Activated CD8-positive, alpha-beta memory T cell treated with anti-CD3 and anti-CD28 coated beads for 4 hours (primary cell): ENCODE measurements at regions not wholly inside any gene's neighbourhood (a gene's known extent, or its start where the extent isn't known, plus 50 kb on each side); places are given as distances from the start of the nearest gene placed in this dataset.

Experiments
- DNase-seq, 2 donors: peaks; one replicate each; pipeline ENCODE4 v3.0.0-alpha.2; 2020; ENCODE audit warnings: low read depth in 2 of 2

DNA sequence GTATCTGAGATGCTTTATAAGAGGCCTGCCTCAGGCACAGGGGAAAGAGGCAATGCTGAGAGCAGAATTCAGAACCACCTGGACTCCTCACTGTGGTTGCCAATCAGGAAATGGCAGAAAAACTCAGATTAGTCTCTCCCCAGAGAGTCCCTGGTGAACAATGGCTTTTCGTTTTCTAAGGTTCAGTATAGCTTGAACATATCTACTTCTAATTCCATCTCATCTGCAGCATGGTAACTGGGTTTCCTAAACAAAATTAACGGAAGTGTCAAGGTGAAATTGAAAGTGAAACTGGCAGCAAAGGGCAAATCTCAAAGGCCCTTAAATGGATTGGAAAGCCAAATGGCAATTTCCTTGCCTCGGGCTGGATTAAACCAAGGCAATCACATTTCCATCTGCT is 480.2 kb upstream of the ACVR2A start:
- no peak for DNase-seq

DNA sequence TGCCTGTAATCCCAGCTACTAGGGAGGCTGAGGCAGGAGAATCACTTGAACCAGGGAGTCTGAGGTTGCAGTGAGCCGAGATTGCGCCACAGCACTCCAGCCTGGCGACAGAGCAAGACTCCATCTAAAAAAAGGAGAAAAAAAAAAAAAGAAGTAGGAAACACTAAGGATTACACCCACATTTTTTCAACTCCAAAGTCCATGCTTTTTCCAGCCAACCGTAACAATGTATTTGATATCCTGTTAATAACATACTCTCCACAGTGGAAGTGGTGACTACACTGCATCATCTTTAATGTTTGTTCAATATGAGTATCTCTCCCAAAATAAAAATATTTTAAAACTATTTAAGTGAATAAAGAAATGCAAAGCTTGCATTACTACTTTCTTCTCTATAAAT is 481.6 kb upstream of the ACVR2A start:
- no peak for DNase-seq

DNA sequence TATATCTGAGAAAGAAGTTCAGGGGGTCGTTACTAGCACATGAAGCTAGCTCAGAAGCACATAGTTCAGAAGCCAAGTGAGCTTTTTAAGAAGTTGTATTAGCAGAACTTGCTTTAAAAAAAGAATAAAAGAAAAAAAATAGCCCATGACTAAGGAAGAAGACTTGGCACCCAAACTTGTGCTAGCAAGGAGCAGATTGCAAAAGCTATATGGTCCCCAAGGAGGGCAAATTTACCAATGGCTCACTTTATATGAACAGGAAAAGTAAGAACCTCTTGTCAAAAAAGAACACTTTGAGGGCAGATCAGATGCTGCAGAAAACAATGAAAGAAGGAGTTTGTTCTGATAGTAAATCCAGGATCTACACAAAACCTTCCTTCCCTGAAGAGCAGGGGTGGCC is 486.5 kb upstream of the ACVR2A start:
- DNase-seq: no peak

DNA sequence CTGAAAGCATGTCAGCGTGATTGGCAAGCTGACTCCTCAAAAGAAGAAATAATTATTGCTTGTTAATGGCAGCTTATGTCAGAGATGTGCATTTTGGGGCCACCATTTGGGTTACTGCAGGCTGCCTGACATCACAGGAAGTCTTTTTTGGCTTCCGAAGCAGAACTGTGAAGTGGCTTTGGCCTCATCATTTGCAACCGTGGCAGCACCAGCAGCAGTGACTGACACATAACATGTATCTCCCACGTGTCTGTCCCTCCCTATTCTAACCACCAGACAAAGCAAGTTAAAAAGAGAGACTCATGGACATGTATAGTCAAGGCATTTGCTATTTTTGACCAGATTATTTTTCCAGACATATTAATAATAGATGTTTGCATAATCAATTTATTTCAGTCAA is 488.7 kb upstream of the ACVR2A start:
- DNase-seq: no peak

DNA sequence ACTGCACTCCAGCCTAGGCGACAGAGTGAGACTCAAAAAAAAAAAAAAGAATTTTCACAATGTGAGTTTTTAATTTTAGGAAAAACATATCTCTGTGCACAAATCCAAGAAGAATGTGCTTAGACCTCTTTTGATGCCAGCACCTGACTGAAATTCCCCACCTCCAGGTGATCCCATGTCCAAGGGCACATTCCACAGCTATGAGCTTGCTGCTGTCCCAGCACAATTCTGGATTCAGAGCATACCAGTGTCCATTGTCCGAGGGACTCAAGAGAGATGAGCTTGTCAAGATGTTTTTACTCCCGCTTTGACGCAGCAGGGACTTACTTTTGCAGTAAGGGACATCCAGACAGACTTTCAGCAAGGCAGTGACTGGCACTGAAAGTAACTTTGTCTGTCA is 489.1 kb upstream of the ACVR2A start:
- no peak for DNase-seq

DNA sequence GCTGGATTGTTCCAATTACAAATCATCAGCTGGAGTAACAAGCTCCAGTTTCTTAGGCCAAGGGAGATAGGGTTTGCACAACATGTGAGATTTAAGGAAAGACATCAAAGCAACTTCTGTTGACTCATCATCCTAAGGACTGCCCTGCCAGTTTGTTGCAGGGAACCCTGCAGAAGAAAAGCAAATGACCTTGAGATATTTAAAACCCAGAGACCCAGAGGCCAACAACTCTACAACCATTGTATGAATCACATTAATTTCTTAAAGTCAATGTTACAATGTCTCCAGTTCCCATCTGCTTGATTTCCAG is 491.8 kb upstream of the ACVR2A start:
- no peak for DNase-seq

DNA sequence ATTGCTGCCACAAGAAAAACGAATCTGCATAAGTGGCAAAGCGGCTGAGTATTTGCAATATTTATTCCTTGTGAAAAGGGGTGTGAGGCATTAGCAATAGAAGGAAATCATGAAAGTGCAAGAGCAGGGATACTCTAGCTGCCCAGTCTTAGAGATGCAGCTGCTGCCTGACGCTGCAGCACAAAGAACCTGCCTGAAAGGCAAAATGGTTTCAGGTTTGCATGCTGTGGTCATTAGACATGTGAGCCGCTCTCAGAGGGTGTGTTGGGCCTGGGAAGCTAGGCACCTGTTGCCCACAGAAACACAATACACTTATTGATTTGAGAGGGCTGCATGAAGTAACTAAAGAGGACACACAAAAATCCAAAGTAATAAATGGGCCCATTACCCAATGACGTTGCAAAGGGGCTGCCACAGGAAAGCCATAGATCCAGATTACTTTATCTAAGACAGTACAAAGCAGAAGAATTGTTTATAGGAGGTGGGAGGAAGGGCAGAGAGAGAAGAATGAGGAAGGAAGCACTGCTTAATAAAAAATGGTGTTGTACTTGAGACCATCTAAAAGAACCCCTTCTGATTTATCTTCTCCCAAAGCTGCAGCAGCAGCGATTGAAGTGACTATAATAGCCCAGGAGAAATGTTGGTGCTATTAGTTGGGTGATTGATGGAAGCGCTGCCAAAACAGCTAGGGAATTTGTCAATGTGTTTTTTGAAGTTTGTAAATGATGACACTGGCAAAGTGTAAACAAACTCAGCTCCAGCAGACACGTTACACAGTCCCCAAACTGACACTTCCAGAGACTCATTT is 492.4 kb upstream of the ACVR2A start:
- no peak for DNase-seq

DNA sequence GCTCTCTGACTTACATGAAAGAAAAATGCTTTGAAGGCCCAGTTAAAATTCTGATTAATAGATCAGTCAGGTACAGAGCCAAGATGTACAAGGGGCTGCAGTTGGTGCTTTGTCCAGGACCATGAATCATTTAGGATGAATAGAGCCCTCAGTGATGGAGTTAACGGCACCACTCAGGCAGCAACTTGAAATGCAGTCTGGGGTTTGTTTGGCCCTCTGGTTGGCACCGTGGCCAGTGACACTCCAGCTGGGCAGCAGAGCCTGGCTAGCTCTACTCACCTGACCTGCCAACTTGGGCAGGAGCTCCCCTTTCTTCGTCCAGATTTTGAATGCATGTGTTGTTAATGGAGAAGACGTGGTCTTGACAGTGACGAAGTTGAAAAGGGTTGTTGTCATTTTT is 493.0 kb upstream of the ACVR2A start:
- no peak for DNase-seq

DNA sequence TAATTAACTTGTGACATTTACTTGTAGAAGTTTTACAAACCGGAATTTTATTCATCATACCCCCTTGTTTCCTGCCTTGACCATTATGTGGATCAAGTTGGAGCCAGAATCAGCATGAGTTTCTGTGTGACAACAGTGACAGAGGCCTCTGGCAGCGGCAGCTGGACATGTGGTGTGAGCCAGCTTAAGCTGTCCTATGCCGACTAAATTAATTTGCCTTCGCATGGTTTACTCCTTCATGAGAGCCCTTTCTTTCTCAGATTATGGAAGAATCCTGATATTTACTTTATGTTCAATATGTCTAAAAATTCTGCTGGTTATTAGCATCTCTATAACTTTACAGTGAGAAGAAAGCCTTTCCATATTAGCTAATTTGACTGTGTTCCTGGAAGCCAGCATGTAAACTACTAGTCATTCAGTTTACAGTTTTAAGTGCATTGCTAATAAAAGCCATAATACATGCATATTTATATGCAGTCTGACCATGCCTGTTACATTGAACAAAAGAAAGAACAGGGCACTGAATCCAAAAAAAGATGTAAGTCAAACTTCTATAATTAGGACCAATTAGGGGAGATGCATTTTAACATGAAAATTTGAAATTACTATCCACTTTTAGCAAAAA is 495.8 kb upstream of the ACVR2A start:
- no peak for DNase-seq

DNA sequence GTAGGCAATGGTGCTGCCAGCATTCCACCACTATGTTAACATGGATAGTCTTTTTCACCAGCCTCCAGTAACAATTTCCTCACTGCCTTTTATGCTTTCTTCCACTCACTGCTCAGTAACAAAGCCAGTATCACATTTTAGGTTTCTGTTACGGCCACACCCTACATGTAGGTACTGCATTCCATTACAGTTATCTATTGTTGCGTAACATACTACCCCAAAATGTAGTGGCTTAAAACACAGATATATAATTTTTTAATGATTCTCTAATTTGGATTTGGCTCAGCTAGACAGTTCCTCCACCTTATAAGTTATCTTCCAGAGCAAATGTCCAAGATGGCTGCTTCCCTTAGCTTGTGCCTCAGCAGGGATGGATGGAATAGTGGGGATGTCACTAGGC is 498.7 kb upstream of the ACVR2A start:
- DNase-seq: no peak

DNA sequence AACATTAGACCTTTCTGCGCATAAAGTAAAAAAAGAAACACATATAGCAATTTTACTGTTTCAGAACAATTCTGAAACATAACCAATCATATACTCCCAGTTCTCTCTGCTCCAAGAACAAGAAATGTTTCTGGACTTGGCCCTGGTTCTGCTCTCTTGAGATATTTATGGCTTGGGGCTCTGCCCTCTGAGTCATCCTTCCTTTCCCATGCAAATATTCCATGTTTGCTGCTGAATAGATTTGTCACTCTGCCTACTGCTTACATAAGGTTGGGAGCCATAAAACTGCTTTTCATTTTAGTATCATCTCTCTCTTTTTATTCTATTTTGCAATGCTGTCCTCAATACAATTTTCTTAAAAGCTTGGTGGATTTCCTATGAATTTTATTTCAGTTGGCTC is 499.6 kb upstream of the ACVR2A start:
- DNase-seq: no peak

DNA sequence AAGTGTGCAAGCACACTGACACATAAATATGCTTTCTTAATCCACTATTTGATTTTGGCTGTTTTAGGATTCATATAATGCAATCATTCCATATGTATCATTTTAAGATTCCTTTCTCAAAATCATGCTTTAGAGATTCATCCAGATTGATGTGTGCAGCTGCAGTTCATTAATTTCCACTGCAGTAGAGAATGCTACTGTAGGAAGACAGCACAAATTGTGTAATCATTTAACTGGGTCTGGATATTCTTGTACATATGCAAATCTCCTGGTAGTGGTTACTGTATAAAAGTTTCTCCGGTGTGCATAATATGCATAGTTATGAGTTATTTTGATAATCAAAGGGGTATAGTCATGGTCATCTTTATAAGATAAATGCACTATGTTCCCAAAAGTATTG is 502.5 kb upstream of the ACVR2A start:
- DNase-seq: no peak

DNA sequence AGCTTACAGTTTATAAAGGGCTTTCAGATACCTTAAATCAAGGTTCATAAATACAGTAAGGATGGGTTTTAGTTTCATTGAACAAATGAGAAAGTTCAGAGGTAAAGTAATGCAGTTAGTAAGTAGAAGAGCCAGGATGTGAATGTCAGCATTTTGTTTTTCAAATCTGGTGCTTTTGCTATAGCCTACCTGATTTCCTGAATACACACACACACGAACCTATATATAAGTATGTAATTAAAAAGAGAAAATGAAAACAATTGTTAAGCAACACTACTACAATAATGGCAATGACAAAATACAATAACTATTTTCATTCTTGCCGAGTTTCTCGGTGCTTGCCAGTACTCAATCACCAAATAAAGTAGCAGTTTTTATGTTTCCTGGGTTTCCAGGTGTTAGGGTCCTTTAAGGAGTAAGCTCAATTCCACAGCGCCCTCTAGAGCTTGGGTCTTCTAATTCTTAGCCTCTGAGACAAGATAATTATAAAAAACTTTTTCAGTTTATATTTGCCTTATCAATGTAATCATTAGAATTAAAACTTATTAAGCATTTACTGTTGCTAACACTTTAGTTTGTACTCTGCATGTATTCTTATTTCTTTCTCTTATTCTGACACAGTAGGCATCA is 512.9 kb upstream of the ACVR2A start:
- DNase-seq: peak in 1 of 2 donors; percentile 23

DNA sequence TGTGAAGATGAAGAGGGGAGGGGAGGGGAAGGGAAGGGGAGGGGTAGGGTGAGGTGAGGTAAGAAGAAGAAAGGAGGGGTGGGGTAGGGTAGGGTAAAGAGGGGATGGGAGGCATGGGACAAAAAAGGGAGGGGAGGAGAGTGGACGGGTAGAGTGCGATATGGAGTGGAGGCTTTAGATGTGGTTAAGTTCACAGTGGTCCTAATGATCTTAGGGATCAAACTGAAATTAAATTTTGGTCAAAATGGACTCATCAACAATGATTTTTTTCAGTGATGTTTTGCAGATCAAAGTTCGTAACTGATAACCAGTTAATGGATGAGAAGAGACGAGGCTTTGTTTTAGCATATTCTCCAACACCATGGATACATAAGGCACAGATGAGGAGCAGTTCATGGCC is 513.9 kb upstream of the ACVR2A start:
- no peak for DNase-seq

DNA sequence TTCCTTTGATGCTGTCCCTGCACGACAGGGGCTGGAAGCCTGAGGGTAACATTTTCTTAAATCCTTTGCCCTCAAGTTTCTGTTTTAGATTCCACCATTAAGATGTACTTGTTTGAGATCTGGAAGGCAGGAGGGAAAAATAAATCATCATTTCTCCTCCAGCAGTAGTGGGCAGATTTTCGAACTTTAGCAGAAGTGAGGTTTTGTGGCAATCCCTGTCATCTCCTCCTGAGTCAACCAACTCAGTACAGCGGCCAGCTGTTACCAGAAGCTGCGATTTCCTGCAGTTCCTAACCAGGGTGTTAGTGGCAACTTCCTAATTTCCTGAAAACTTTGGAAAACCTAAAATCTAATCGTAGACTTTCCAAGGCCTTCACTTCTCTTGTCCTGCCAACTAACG is 517.2 kb upstream of the ACVR2A start:
- no peak for DNase-seq

DNA sequence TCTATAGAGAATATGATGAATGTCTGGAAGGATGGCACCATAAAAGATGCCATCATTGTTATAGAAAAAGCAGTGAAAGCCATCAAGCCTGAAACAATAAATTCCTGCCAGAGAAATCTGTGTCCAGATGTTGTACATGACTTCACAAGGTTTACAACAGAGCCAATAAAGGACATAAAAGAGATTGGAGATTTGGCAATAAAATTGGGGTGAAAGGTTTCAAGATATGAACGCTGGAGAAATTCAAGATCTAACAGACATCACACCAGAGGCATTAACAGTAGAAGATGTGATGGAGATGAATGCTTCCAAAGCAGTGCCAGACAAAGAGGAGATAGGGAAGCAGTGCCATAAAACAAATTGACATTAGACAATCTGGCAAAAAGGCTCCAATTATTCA is 518.8 kb upstream of the ACVR2A start:
- DNase-seq: no peak

DNA sequence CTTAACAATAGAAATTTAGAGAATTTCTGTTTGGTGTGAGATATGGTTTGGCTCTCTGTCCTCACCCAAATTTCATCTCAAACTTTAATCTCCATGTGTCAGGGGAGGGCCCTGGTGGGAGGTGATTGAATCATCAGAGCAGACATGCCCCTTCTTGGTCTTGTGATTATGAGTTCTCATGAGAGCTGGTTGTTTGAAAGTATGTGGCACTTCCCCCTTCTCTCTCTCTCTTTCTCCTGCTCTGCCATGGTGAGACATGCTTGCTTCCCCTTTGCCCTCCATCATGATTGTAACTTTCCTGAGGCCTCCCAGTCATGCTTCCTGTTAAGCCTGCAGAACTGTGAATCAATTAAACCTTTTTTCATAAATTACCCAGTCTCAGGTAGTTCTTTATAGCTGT is 524.7 kb upstream of the ACVR2A start:
- DNase-seq: no peak

DNA sequence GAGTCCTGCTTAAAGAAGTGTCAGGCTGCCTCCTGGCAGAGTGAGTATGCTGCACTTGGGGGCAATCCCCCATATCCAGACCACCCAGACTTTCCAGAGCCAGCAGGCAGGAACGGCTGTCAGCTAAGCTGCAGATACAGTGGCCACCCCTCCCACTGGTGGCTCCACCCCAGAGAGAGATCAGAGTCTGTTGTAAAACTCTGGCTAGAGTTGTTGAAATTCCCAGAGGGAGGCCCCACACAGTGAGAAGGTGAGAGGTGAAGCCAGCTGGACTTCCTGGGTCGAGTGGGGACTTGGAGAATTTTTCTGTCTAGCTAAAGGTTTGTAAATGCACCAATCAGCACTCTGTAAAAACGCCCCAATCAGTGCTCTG is 533.8 kb upstream of the ACVR2A start:
- DNase-seq: no peak

DNA sequence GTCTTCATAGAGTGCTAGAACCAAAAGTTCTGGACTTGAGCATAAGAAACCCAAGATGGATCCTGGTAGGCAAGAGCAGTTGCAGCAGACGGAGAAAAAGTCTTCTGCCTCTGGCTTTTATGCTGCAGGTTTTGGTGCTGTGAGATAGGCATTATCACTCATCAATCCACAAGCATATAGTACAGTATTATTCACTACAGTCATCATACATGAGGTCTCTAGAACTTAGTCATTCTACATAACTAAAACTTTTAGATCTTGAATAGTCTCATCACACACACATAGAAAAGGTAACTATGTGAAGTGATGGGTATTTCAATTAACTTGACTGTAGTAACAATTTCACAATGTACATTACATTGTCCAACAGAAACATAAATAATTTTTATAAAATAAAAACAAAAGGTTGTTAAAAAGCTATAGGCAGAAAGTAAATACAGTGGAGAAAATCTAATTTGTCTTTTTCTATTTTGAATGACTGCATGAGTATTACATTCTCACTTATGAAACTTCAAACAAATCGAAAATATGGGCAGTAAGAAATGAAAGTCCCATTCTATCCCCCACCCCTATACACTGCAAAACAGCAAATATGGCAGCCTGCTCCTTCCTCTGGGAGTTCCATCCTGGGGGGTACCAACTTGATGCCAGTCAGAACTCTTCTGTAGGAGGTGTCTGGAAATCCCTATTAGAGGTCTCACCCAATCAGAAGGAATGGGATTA is 534.3 kb upstream of the ACVR2A start:
- DNase-seq: no peak

DNA sequence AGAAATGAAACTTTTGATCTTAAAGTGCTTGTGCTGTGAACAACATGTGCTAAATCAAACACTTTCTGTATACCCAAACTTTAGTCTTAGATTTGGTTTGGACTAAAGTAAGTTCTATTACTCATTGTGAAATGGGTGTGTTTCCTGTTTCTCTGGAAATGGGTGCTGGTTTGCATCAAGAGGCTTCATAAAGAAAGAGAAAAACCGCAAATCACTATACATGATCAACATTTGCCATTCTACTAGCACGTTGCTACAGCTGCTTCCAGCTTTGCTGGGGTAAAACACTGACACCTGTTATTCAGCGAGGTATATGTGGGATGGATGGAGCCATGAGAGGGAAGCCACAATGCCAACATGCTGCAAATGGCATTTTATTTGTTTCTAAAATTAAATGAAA is 547.0 kb upstream of the ACVR2A start:
- DNase-seq: peak in 1 of 2 donors; percentile 16

DNA sequence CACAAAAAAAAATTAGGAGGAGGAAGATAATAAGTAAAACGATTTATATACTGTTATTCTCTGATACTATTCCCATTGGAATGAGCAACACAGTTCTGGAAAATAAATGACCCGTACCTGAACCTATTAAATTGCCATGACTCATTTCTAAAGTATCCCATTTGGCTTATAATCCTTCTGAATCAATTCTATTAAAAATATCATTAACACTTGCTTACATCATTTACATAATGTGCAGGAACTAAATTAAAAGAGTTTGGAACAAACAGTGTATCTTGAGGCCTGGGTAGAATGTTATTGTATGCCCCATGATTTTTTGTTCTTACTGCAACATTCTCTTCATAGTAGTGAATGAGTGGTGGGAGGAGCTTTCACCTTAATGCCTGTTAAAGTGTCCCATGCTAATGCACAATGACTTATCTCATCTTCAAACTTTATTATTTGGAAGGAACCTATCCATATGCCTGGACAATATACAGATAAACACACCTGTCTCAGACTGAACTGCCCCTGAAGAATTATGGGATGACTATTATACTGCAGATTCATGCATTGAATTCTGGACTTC is 549.9 kb upstream of the ACVR2A start:
- no peak for DNase-seq

DNA sequence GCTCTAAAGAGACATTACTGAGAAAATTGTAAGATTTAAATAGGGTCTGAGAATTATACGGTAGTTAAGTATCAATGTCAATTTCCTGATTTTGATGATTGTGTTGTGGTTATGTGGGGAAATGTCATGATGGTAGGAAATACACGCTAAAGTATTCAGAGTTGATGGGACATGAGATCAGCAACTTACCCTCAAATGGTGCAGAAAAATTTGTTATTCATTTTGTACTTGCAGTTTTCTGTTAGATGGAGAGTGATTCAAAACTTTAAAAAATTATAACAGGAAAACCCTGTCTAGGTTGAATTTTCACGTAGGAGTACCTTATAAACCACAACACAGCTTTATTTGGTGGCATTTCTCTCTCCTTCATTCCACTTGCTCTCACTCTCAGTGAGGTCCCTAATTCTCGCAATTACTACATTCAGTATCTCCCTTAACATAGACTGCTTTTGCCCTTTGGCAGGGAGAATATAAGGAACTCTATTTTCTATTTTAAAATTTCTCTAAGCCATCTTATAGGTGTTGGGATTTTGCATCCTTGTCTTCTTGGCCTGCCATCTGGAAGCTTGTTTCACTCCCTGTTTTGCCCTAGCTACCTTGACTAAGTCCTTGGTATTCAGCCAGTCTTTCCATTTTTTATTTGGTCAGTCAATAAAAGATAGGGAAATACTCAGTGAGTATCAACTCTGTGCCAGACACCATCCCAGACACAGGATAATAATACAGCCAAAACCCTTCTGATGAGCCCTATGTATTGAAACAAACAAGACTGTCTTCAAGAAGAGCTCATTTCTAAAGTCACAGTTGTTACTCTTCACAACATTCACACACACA is 550.6 kb upstream of the ACVR2A start:
- no peak for DNase-seq
